RWPE1 (cell line): ENCODE measurements at regions not wholly inside any gene's neighbourhood (a gene's known extent, or its start where the extent isn't known, plus 50 kb on each side); places are given as distances from the start of the nearest gene placed in this dataset.

ENCODE experiments used
- CTCF ChIA-PET: fragments of 350-600 bp; sonication (Branson Sonifier 250); formaldehyde crosslinking; extraction: SDS; loops from one replicate; lab custom pipeline; 2021; lab: Yijun Ruan, JAX
- POLR2A ChIA-PET: fragments of 400-600 bp; formaldehyde crosslinking; extraction: SDS; loops from one replicate; lab custom pipeline; 2020; ENCODE audit warnings: antibody characterized with exemption; ENCODE audit not compliant: low non-redundant PET; lab: Yijun Ruan, JAX
- DNase-seq: peaks from one replicate; pipeline ENCODE4 v3.0.0; 2012; ENCODE audit warnings: low spot score
- H3K27ac ChIP-seq: fragments of 450-650 bp; 2 replicates; pipeline ENCODE4 v1.5.1; 2017
- TF ChIP-seq, protein P1 (sequence below): fragments of 450-650 bp; conservative IDR thresholded peaks from 2 replicates; pipeline ENCODE4 v1.5.1; 2017; ENCODE audit warnings: low read depth, mild to moderate bottlenecking

DNA sequence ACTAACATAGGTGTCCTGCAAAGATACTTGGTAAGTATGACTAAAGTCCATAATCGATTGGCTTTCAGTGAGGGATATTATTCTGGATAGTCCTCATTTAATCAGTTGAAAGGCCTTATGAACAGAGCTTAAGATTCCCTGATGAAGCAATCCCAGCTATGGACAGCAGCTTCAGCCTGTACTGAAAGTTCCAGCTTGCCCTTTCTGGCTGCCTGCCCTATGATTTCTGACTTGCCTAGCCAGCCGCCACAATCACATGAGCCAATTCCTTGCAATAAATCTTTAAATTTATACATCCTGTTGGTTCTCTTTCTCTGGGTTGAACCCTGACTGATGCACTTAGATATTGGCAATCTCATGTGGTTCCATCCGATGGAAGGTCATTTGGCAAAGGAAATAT is 759.0 kb upstream of the API5 start:
- ChIA-PET POLR2A (no interaction called here), CTCF (no interaction called here)
- TF ChIP-seq, protein P1, sequence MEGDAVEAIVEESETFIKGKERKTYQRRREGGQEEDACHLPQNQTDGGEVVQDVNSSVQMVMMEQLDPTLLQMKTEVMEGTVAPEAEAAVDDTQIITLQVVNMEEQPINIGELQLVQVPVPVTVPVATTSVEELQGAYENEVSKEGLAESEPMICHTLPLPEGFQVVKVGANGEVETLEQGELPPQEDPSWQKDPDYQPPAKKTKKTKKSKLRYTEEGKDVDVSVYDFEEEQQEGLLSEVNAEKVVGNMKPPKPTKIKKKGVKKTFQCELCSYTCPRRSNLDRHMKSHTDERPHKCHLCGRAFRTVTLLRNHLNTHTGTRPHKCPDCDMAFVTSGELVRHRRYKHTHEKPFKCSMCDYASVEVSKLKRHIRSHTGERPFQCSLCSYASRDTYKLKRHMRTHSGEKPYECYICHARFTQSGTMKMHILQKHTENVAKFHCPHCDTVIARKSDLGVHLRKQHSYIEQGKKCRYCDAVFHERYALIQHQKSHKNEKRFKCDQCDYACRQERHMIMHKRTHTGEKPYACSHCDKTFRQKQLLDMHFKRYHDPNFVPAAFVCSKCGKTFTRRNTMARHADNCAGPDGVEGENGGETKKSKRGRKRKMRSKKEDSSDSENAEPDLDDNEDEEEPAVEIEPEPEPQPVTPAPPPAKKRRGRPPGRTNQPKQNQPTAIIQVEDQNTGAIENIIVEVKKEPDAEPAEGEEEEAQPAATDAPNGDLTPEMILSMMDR, result no peak
- DNase-seq, result no peak
- H3K27ac ChIP-seq, result no peak overlapping the region

DNA sequence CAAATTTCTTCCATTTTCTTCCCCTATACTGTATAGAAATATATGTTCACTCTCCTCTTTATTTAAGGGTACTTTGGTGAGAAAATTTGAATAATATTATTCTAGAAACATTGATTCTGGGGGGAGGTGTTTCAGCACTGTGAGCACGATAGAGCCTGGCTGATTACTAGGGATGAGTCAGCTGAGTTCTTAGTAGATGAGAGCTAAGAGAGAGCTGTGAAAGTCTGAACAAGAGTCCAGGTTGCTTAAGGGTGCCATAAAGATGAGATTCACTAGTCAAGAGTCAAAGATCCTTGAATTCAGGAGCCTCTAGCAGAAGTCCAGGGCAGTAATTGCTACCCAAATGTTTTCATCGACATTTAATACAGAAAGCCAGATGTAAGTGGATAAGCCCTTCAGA is 756.6 kb upstream of the API5 start:
- TF ChIP-seq, protein P1, result no peak
- POLR2A ChIA-PET, result no interaction called here
- no peak overlapping the region for H3K27ac ChIP-seq
- DNase-seq, result no peak
- CTCF ChIA-PET, result no interaction called here

DNA sequence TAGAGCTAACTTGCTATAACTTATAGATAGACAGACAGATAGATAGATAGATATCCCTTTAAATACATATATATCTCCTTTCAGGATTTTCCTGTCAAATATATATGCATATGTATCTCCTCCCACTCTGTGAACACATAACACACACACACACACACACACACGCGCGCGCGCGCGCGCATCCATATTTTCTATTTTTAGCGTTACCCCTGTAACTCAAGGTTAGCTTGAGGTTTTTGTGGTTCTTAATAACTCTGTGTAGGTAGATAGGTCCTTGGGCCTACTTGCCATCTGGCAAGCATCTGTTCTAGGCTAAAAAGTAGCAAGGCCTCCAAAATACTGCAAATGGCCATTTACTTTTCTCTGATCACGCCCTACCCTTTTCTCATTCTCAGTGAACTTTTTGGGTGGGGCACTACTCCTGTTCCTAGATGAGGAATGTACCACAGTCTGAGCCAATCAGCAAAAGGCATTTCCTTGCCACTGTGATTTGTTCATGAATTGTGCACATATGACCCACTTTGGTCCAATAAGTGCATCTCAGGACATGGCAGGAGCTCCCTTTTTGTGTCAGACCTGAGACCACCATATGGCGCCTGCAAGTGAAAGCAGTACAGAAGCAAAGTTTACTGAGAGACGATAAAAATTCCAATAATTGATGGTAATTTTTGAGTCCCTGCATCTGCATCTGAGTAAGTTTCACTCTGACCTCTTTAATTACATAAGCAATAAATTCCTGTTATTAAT is 740.5 kb upstream of the API5 start:
- no peak overlapping the region for H3K27ac ChIP-seq
- ChIA-PET CTCF (interaction anchor here (0.6 kb wide), 1 partner anchor 14 kb away, joined by 10 read pairs; no protein-coding TSS in a partner anchor), POLR2A (no interaction called here)
- TF ChIP-seq, protein P1, result no peak
- DNase-seq, result no peak

DNA sequence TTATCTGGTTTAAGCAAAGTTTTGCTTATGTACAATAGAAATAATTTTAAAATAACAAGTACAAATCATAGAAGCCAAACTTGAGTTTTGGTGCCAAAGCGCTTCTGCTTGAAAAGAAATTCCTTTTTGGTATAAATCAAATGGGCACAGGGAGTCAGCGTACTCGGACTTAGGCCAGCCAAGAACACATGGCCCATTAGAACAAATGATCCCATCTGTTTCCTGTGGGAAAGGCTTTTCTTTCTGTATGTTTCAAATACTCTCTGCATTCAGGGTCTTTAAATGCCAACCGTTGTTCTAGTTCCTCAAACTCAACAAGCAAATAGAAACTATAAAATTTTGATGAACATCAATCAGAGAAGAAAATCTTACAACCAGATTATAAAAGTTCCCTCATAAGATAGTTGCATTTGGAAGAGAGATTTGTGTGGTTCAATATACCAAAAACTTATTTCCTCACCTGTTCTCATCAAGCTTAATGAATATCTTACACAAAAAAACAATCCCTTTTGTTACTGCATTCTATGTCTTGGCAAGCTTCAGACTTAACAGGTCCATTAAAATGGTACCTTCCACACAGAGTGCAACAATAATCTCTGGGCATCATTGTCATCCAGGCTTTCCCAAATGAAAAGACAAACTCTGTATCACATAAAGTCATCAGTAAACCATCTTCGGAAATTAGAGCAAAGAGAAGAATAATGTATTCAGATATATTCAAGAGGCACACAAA is 739.8 kb upstream of the API5 start:
- no peak for DNase-seq
- no peak overlapping the region for H3K27ac ChIP-seq
- ChIA-PET CTCF (interaction anchor here (0.6 kb wide), 1 partner anchor 15 kb away, joined by 10 read pairs; no protein-coding TSS in a partner anchor), POLR2A (no interaction called here)
- TF ChIP-seq, protein P1, result no peak

DNA sequence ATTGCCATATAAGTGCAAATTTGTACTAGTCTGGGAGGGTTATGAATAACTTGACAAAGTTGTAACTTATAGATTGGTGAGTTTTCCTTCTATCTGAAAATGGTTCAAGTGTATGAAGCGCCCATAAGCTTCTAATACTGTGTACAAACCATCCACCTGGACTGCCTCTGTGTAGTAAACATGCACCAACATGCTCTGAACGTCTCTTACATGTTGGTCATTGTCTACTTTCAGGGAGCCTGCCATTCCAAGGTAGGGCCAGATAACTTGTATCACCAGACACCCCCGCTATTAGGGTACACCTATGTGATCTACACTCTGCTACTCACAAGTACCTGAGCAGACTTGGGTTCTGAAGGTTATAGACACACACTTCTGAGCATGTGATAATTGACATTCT is 735.5 kb upstream of the API5 start:
- no peak overlapping the region for H3K27ac ChIP-seq
- ChIA-PET POLR2A (no interaction called here), CTCF (no interaction called here)
- DNase-seq, result no peak
- TF ChIP-seq, protein P1, result no peak

DNA sequence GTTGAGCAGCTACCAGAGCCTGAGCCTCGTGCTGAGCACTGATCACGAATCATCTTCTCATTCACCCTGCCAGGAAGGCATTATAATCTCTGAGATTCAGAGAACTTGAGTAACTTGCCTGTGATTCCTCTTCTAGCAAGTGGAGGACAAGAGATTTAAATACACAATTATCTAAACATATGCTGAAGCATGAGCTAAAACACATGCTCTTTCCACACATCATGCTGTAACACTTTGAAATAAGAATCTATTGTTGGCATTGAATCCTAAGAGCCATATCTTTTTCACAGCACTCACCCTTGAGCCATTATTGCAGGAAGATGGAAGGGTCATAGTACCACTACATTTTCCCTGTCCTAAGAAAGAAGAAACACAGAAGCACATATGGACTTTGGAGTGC is 722.5 kb upstream of the API5 start:
- no peak overlapping the region for H3K27ac ChIP-seq
- TF ChIP-seq, protein P1, result no peak
- no peak for DNase-seq
- POLR2A ChIA-PET, result no interaction called here
- CTCF ChIA-PET, result no interaction called here
